BJ (cell line): ENCODE measurements at regions not wholly inside any gene's neighbourhood (a gene's known extent, or its start where the extent isn't known, plus 50 kb on each side); places are given as distances from the start of the nearest gene placed in this dataset.
A peak's percentile ranks its signal among the peaks of the same experiment; 100 is the strongest.

Experiments used
- CTCF ChIA-PET: fragments of 350-600 bp; formaldehyde crosslinking; extraction: SDS; loops from one replicate; lab custom pipeline; 2021; ENCODE audit warnings: antibody characterized with exemption, inconsistent platforms; lab: Yijun Ruan, JAX
- POLR2A ChIA-PET: fragments of 300-600 bp; sonication (Branson Sonifier 250); formaldehyde crosslinking; extraction: SDS; loops from one replicate; lab custom pipeline; 2021; ENCODE audit warnings: antibody characterized with exemption; lab: Charles Lee
- DNase-seq: peaks from one replicate; pipeline ENCODE4 v3.0.0-alpha.2; 2011; ENCODE audit warnings: low read depth
- H3K27me3 ChIP-seq: 2 replicates; pipeline ENCODE4 v1.6.0; 2011; ENCODE audit warnings: low read length; ENCODE audit not compliant: control insufficient read depth, insufficient read depth
- H3K36me3 ChIP-seq: 2 replicates; pipeline ENCODE4 v1.5.1; 2011; ENCODE audit warnings: low read length; ENCODE audit not compliant: control insufficient read depth, insufficient read depth
- H3K4me3 ChIP-seq: 2 replicates; pipeline ENCODE4 v1.5.1; 2011; ENCODE audit warnings: low read depth, mild to moderate bottlenecking, control low read depth, low read length
- TF ChIP-seq, protein P1 (sequence below): IDR thresholded peaks from 2 replicates; pipeline ENCODE4 v1.5.1; 2011; ENCODE audit warnings: low read depth, mild to moderate bottlenecking, control low read depth, inconsistent platforms, low read length, moderate library complexity; ENCODE audit not compliant: insufficient read depth

DNA sequence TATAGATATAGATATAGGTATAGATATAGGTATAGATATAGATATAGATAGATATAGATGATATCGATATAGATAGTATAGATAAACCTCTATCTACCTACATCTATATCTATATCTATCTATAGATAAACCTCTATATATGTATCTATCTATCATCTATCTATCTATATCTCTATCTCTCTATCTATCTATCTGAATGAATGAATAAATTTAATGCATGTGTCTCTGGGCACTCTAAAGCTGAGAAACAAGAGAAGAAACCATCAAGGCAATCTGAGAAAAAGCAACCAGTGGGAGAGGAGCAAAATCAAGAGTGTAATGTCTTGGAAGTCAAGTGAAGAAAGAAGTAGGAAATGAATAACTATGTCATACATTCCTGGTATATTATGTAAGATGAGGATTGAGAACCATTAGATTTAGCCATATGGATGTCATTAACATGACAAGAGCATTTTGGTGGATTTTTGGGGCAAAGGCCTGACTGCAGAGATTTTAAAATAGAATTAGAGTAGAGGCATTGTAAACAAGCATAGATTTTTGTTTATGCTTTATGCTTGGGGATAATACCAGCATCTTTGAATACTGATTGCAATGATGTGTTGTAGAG is 1262.7 kb upstream of the MIR17HG start:
- TF ChIP-seq, protein P1, sequence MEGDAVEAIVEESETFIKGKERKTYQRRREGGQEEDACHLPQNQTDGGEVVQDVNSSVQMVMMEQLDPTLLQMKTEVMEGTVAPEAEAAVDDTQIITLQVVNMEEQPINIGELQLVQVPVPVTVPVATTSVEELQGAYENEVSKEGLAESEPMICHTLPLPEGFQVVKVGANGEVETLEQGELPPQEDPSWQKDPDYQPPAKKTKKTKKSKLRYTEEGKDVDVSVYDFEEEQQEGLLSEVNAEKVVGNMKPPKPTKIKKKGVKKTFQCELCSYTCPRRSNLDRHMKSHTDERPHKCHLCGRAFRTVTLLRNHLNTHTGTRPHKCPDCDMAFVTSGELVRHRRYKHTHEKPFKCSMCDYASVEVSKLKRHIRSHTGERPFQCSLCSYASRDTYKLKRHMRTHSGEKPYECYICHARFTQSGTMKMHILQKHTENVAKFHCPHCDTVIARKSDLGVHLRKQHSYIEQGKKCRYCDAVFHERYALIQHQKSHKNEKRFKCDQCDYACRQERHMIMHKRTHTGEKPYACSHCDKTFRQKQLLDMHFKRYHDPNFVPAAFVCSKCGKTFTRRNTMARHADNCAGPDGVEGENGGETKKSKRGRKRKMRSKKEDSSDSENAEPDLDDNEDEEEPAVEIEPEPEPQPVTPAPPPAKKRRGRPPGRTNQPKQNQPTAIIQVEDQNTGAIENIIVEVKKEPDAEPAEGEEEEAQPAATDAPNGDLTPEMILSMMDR: no peak
- ChIA-PET CTCF (no interaction called here), POLR2A (no interaction called here)
- H3K36me3 ChIP-seq: no peaks in the 10 kb centered on the region
- no peaks in the 10 kb centered on the region for H3K27me3 ChIP-seq
- H3K4me3 ChIP-seq: no peak overlapping the region
- DNase-seq: peak; percentile 9

GRCh38 chr13:90089051-90089450 is 1258.4 kb upstream of the MIR17HG start:
- Histone ChIP-seq H3K4me3 (no peak overlapping the region), H3K36me3 (no peaks in the 10 kb centered on the region), H3K27me3 (no peaks in the 10 kb centered on the region)
- no peak for DNase-seq
- POLR2A ChIA-PET: no interaction called here
- TF ChIP-seq, protein P1: no peak
- CTCF ChIA-PET: no interaction called here

DNA sequence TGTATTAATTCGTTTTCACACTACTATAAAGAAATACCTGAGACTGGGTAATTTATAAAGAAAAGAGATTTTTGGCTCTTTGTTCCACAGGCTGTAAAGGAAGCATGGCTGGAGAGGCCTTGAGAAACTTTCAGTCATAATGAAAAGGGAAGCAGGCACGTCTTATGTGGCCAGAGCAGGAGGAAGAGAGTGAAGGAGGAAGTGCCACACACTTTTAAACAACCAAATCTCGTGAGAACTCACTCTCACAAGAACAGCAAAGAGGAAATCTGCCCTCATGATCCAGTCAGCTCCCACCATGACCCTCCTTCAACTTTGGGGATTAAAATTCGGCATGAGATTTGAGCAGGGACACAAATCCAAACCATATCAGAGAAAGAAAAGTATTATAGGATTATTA is 1255.9 kb upstream of the MIR17HG start:
- Histone ChIP-seq H3K27me3 (no peaks in the 10 kb centered on the region), H3K36me3 (no peaks in the 10 kb centered on the region), H3K4me3 (no peak overlapping the region)
- POLR2A ChIA-PET: no interaction called here
- CTCF ChIA-PET: no interaction called here
- TF ChIP-seq, protein P1: no peak
- DNase-seq: no peak

DNA sequence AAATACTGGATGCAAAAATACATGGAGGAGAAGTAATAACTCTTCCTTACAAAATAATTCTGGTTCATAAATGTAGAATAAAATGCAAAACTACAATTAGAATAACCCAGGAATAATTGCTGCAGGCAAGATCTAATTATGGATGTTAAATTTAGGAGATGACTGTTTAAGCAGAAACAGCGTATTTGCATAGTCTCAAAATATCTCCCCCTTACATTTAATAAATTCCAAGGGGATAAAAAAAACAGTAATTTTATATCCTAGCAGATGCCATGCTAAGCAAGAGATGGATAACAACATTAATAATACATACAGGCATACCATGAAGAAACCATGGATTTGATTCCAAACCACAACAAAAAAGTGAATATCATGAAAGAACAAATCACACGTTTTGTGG is 1253.1 kb upstream of the MIR17HG start:
- H3K27me3 ChIP-seq: no peaks in the 10 kb centered on the region

GRCh38 chr13:90098577-90098976 is 1248.9 kb upstream of the MIR17HG start:
- Histone ChIP-seq H3K36me3 (no peaks in the 10 kb centered on the region), H3K4me3 (no peak overlapping the region), H3K27me3 (no peaks in the 10 kb centered on the region)
- CTCF ChIA-PET: no interaction called here
- POLR2A ChIA-PET: no interaction called here
- no peak for DNase-seq
- TF ChIP-seq, protein P1: no peak

More for the DNA sequence above, 1253.1 kb upstream of the MIR17HG start:
- no peak for DNase-seq
- ChIA-PET CTCF (no interaction called here), POLR2A (no interaction called here)
- TF ChIP-seq, protein P1: no peak
- Histone ChIP-seq H3K36me3 (no peaks in the 10 kb centered on the region), H3K4me3 (no peak overlapping the region)
